GM12865 (cell line): ENCODE measurements at regions not wholly inside any gene's neighbourhood (a gene's known extent, or its start where the extent isn't known, plus 50 kb on each side); places are given as distances from the start of the nearest gene placed in this dataset.

ENCODE experiments used
- DNase-seq: peaks from one replicate; pipeline ENCODE4 v3.0.0; 2010; ENCODE audit warnings: low read depth
- H3K4me3 ChIP-seq: 2 replicates; pipeline ENCODE4 v1.5.1; 2011; ENCODE audit warnings: mild to moderate bottlenecking, low read depth, low read length, control low read depth
- TF ChIP-seq, protein P1 (sequence below): IDR thresholded peaks from 2 replicates; pipeline ENCODE4 v1.5.1; 2011; ENCODE audit warnings: low read length, control low read depth, low read depth, inconsistent platforms; ENCODE audit not compliant: insufficient read depth; ENCODE audit errors: missing control alignments

- no peak overlapping the region for H3K4me3 ChIP-seq
- TF ChIP-seq, protein P1, sequence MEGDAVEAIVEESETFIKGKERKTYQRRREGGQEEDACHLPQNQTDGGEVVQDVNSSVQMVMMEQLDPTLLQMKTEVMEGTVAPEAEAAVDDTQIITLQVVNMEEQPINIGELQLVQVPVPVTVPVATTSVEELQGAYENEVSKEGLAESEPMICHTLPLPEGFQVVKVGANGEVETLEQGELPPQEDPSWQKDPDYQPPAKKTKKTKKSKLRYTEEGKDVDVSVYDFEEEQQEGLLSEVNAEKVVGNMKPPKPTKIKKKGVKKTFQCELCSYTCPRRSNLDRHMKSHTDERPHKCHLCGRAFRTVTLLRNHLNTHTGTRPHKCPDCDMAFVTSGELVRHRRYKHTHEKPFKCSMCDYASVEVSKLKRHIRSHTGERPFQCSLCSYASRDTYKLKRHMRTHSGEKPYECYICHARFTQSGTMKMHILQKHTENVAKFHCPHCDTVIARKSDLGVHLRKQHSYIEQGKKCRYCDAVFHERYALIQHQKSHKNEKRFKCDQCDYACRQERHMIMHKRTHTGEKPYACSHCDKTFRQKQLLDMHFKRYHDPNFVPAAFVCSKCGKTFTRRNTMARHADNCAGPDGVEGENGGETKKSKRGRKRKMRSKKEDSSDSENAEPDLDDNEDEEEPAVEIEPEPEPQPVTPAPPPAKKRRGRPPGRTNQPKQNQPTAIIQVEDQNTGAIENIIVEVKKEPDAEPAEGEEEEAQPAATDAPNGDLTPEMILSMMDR: no peak
- no peak for DNase-seq
Measured at GRCh38 chr4:180217070-180217469, 2026.1 kb upstream of the TENM3 start.

GRCh38 chr4:180219080-180219479 is 2024.1 kb upstream of the TENM3 start:
- TF ChIP-seq, protein P1: no peak
- DNase-seq: no peak
- no peak overlapping the region for H3K4me3 ChIP-seq

GRCh38 chr4:180225977-180226376 is 2017.2 kb upstream of the TENM3 start:
- H3K4me3 ChIP-seq: no peak overlapping the region
- TF ChIP-seq, protein P1: no peak
- no peak for DNase-seq

- TF ChIP-seq, protein P1: no peak
- H3K4me3 ChIP-seq: no peak overlapping the region
- DNase-seq: no peak
Measured at GRCh38 chr4:180234730-180235129, 2008.5 kb upstream of the TENM3 start.

DNA sequence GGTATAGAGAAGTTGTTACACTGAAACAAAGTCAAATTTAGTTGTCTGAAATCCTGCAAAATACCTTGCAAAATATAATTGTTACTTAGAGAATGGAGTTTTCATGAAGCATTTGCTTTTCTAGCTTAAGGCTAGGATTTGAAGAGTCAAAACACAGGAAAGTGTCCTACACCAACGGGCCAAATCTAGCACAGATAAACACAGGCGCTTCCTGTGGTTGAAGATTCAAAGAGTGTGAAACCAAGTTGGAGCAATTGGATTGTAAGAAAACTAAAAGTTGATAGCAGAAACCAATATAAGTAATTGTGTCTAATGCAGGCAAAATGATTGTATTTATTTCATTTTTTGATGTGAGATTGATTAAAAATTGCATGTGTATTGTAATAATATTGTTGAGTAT is 2002.5 kb upstream of the TENM3 start:
- no peak overlapping the region for H3K4me3 ChIP-seq
- DNase-seq: no peak
- TF ChIP-seq, protein P1: no peak

GRCh38 chr4:180253419-180253818 is 1989.8 kb upstream of the TENM3 start:
- TF ChIP-seq, protein P1: no peak
- no peak overlapping the region for H3K4me3 ChIP-seq
- DNase-seq: no peak

DNA sequence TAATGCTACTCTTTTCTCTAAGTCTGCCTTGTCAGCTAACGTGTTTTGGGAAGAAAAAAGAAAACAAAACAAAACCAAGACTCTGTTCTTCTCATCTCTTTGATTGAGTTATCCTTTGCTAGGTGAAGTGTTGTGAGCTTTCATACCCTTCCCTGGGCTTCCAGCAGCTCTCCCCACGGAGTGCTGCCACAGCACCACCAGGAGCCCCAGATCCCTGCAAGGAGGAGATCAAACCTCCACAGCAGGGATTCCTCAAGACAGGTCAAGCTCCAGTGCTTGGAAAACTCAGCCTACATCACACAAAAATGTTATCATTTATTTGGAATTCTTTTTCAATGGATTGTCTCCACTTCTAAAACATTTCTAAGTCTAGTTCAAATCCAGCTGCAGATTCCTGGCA is 1981.9 kb upstream of the TENM3 start:
- DNase-seq: no peak
- H3K4me3 ChIP-seq: no peak overlapping the region
- TF ChIP-seq, protein P1: no peak
